ENCODE measurements at regions not wholly inside any gene's neighbourhood (a gene's known extent, or its start where the extent isn't known, plus 50 kb on each side); places are given as distances from the start of the nearest gene placed in this dataset.

GRCh38 chr4:14155803-14156202 is 528.3 kb upstream of the BOD1L1 start:
- Histone ChIP-seq H2AFZ (ENCODE audit: low read length) (no peak overlapping the region), H3K14ac (ENCODE audit: insufficient read length) (no peak overlapping the region), H4K91ac (replicated peaks; ENCODE audit: insufficient read length, low read length) (no peak overlapping the region), H4K8ac (ENCODE audit: extremely low read depth, insufficient read depth, low read length) (no peak overlapping the region), H3K4me2 (ENCODE audit: insufficient read depth in 1 of 2, low read depth in 2 of 2, low read length in 2 of 2) (no peak overlapping the region), H3K27me3 (replicated peaks in 1 of 4; ENCODE audit: control insufficient read depth in 3 of 4, extremely low read depth in 1 of 4, insufficient read depth in 3 of 4, low read length in 3 of 4) (no peaks in the 10 kb centered on the region), H3K9me3 (ENCODE audit: insufficient read depth in 2 of 2, low read depth in 1 of 2, low read length in 1 of 2) (no peaks in the 10 kb centered on the region), H3K9ac (replicated peaks in 1 of 4; ENCODE audit: extremely low read depth in 1 of 4, low read depth in 3 of 4, low read length in 3 of 4) (no peak overlapping the region), H3K27ac (ENCODE audit: low read depth, low read length) (no peak overlapping the region), H4K20me1 (replicated peaks in 1 of 2; ENCODE audit: control insufficient read depth in 1 of 2, insufficient read depth in 2 of 2, low read length in 2 of 2) (no peaks in the 10 kb centered on the region), H2BK15ac (ENCODE audit: low read length) (no peak overlapping the region), H3K23ac (ENCODE audit: insufficient read length) (no peak overlapping the region), H4K5ac (ENCODE audit: insufficient read length, low read depth, low read length) (no peak overlapping the region), H3K36me3 (ENCODE audit: control insufficient read depth in 2 of 4, insufficient read depth in 4 of 4, low read length in 3 of 4) (no peaks in the 10 kb centered on the region), H2BK5ac (ENCODE audit: low read depth, low read length) (no peak overlapping the region), H3K79me2 (ENCODE audit: control insufficient read depth in 1 of 2, insufficient read depth in 2 of 2, low read length in 2 of 2) (no peaks in the 10 kb centered on the region), H3K4me1 (replicated peaks in 1 of 4; ENCODE audit: control insufficient read depth in 3 of 4, insufficient read depth in 4 of 4, low read length in 3 of 4) (no peaks in the 10 kb centered on the region), H3K4me3 (ENCODE audit: extremely low read depth in 1 of 4, insufficient read depth in 2 of 4, low read depth in 3 of 4, low read length in 4 of 4) (no peak overlapping the region), H3K18ac (ENCODE audit: extremely low read depth, low read length) (no peak overlapping the region), H3K56ac (replicated peaks; ENCODE audit: insufficient read length, low read depth, low read length) (no peak overlapping the region), H2AK5ac (ENCODE audit: low read depth, low read length) (no peak overlapping the region), H2BK120ac (replicated peaks; ENCODE audit: low read depth, low read length) (no peak overlapping the region), H2BK12ac (ENCODE audit: low read depth, low read length) (no peak overlapping the region), H3K23me2 (ENCODE audit: low read depth, low read length) (no peaks in the 10 kb centered on the region), H3K4ac (replicated peaks; ENCODE audit: insufficient read length, low read depth, low read length) (no peak overlapping the region), H2BK20ac (ENCODE audit: low read length) (no peak overlapping the region), H3K79me1 (ENCODE audit: low read depth, low read length) (no peaks in the 10 kb centered on the region)
- ChIA-PET POLR2A (ENCODE audit: partially characterized antibody) (no interaction called here), CTCF (ENCODE audit: partially characterized antibody) (no interaction called here)
- no peak for DNase-seq (ENCODE audit: low read depth in 1 of 2, low spot score in 2 of 2)
- 90% methylated on average over 3 of the region's 3 CpGs; no CpG with 5 or more reads in 1 of the 2 experiments for WGBS, 2 experiments (ENCODE audit: extremely low coverage in 1 of 2, insufficient coverage in 1 of 2, insufficient read length in 1 of 2, insufficient replicate concordance in 2 of 2, low coverage in 1 of 2, low lambda C conversion rate in 2 of 2, missing lambda C conversion rate in 1 of 2)
- no peak for FAIRE-seq
- TF ChIP-seq CHD2 (IDR thresholded peaks at IDR 0.05; ENCODE audit: low read length), result no peak
- no peak for TF ChIP-seq EP300 (IDR thresholded peaks at IDR 0.05; ENCODE audit: borderline replicate concordance in 1 of 2, low read depth in 2 of 2, low read length in 2 of 2)
- no peak for TF ChIP-seq NRF1 (IDR thresholded peaks at IDR 0.05; ENCODE audit: low read depth, low read length)
- no peak for TF ChIP-seq EZH2 (IDR thresholded peaks at IDR 0.05; ENCODE audit: low read depth, low read length, severe bottlenecking)
- no peak for TF ChIP-seq TAF7 (optimal IDR thresholded peaks at IDR 0.05; ENCODE audit: borderline replicate concordance, low read depth, low read length)
- TF ChIP-seq SUZ12 (IDR thresholded peaks at IDR 0.05; ENCODE audit: low read length), result no peak
- TF ChIP-seq TEAD4 (IDR thresholded peaks at IDR 0.05; ENCODE audit: low read depth, low read length), result no peak
- TF ChIP-seq SRF (IDR thresholded peaks at IDR 0.05; ENCODE audit: low read depth, low read length), result no peak
- TF ChIP-seq MAX (IDR thresholded peaks at IDR 0.05), result no peak
- no peak for TF ChIP-seq RXRA (IDR thresholded peaks at IDR 0.05; ENCODE audit: insufficient read depth, low read depth, low read length)
- no peak for TF ChIP-seq MAFK (IDR thresholded peaks at IDR 0.05; ENCODE audit: low read depth, low read length)
- TF ChIP-seq RBBP5 (IDR thresholded peaks at IDR 0.05; ENCODE audit: borderline replicate concordance, low read depth, low read length), result no peak

Measured in H1 (cell line).